Testis (tissue), 2 donors: ENCODE measurements at regions not wholly inside any gene's neighbourhood (a gene's known extent, or its start where the extent isn't known, plus 50 kb on each side); places are given as distances from the start of the nearest gene placed in this dataset.

Source experiments
- DNase-seq: peaks from one replicate; pipeline ENCODE4 v3.0.0-alpha.2; 2019
- H3K27ac ChIP-seq, 2 donors: fragments of 200-600 bp; sonication (generic); one replicate each; pipeline ENCODE4 v1.5.1; 2019
- H3K27me3 ChIP-seq: fragments of 200-600 bp; sonication (generic); one replicate; pipeline ENCODE4 v1.5.1; 2019
- H3K36me3 ChIP-seq: fragments of 200-600 bp; sonication (generic); one replicate; pipeline ENCODE4 v1.5.1; 2017; ENCODE audit warnings: low read depth; ENCODE audit errors: missing control alignments
- H3K4me1 ChIP-seq: fragments of 200-600 bp; sonication (generic); one replicate; pipeline ENCODE4 v1.5.1; 2019
- H3K4me3 ChIP-seq, 2 donors: fragments of 200-600 bp; sonication (generic); one replicate each; pipeline ENCODE4 v1.5.1; 2017 to 2019
- H3K9me3 ChIP-seq: fragments of 200-600 bp; sonication (generic); one replicate; pipeline ENCODE4 v1.5.1; 2017
- POLR2A ChIP-seq: fragments of 450-650 bp; IDR thresholded peaks from one replicate; pipeline ENCODE4 v1.6.1; 2017; ENCODE audit warnings: antibody characterized with exemption, mild to moderate bottlenecking, moderate library complexity
- WGBS, 2 donors: methylation state at CpG; one replicate each; pipeline ENCODE4 v1.1.5; 2018; 5-methylcytosine and 5-hydroxymethylcytosine counted together
- intact Hi-C: fragments of 100-400 bp; cut with DNase I; formaldehyde crosslinking; loops from one replicate; pipeline ENCODE4 v1.15.1; 2023; ENCODE audit warnings: low total_unique reads
- TF ChIP-seq, protein P1 (sequence below), 3 experiments: fragments of 450-650 bp in 2 of 3; fragments of 200-600 bp in 1 of 3; sonication (generic) in 1 of 3; IDR thresholded peaks; one replicate each; pipeline ENCODE4 v1.5.1; 2016 to 2019; ENCODE audit warnings: antibody characterized with exemption in 3 of 3, mild to moderate bottlenecking in 2 of 3, moderate library complexity in 1 of 3

DNA sequence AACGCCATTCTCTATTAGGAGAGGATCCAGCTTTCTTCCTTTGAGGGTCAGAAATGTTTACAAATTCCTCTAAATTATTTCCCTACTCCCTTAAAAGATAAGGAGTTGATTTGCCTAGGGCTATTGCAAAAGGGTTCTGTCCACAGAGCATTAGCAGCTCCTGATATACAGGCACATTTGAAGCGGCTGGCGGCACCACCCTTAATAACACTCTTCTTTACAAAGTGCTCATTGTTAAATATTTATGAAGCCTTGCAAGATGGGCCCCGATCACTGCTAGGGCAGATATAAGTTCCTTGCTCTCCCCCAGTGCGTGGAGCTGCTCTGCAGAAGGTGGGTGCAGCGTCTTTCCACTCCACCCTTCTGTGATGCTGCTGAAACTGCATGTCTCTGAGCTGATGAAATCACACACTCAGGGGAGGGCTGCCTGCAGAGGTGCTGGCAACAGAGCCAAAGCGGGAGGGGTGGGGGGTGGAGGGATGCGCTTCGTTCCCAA is 116.7 kb upstream of the NTM start:
- intact Hi-C loops: no loop called here
- 20 to 24% methylated on average over 9 of the region's 9 CpGs for WGBS, 2 donors
- no peaks in the 10 kb centered on the region for H3K36me3 ChIP-seq
- H3K4me1 ChIP-seq: no peaks in the 10 kb centered on the region
- no peak overlapping the region for H3K27ac ChIP-seq
- TF ChIP-seq, protein P1, sequence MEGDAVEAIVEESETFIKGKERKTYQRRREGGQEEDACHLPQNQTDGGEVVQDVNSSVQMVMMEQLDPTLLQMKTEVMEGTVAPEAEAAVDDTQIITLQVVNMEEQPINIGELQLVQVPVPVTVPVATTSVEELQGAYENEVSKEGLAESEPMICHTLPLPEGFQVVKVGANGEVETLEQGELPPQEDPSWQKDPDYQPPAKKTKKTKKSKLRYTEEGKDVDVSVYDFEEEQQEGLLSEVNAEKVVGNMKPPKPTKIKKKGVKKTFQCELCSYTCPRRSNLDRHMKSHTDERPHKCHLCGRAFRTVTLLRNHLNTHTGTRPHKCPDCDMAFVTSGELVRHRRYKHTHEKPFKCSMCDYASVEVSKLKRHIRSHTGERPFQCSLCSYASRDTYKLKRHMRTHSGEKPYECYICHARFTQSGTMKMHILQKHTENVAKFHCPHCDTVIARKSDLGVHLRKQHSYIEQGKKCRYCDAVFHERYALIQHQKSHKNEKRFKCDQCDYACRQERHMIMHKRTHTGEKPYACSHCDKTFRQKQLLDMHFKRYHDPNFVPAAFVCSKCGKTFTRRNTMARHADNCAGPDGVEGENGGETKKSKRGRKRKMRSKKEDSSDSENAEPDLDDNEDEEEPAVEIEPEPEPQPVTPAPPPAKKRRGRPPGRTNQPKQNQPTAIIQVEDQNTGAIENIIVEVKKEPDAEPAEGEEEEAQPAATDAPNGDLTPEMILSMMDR (IDR thresholded peaks at IDR 0.05): no peak
- TF ChIP-seq POLR2A: no peak
- H3K27me3 ChIP-seq: no peaks in the 10 kb centered on the region
- no peak for DNase-seq
- no peak overlapping the region for H3K4me3 ChIP-seq
- H3K9me3 ChIP-seq: no peaks in the 10 kb centered on the region

DNA sequence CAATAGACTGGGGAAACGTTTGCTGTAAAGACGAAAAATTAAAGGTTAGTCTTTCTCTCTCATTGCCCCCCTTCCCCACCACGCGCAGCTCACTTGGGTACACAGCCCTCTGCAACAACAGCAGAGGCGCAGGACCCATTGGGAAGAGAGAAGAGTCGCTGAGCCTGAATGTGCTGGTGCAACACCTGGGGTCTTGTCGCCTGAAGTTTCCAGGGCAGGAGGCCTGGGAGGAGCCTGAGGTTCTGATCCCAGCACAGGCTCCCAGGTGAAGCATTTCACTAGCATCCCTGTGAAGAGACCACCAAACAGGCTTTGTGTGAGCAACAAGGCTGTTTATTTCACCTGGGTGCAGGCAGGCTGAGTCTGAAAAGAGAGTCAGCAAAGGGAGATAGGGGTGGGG is 116.2 kb upstream of the NTM start:
- 55 to 64% methylated on average over 7 of the region's 7 CpGs for WGBS, 2 donors
- Histone ChIP-seq H3K4me1 (no peaks in the 10 kb centered on the region), H3K4me3 (no peak overlapping the region), H3K36me3 (no peaks in the 10 kb centered on the region), H3K9me3 (no peaks in the 10 kb centered on the region), H3K27me3 (no peaks in the 10 kb centered on the region), H3K27ac (no peak overlapping the region)
- no peak for TF ChIP-seq POLR2A
- TF ChIP-seq, protein P1 (IDR thresholded peaks at IDR 0.05): no peak
- intact Hi-C loops: no loop called here
- no peak for DNase-seq

DNA sequence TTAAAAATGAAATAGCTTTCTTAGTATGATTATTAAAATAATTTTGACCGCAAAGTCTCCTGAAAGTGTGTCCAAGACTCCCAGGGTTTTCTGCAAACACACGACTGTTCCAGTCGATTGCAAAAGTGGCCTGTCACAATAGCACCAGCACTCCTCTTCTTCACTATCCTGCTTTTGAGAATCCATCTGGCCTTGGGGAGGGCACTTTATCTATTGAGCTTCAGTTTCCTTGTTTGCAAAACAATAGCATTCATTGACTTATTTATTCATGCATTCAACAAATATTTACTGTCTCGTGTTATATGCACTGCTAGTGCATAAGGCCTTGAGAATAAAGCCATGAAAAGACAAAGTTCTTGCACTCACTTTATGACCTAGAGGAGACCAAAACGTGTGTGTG is 96.2 kb upstream of the NTM start:
- Histone ChIP-seq H3K36me3 (no peaks in the 10 kb centered on the region), H3K27ac (no peak overlapping the region), H3K4me1 (no peaks in the 10 kb centered on the region), H3K4me3 (no peak overlapping the region), H3K27me3 (no peaks in the 10 kb centered on the region), H3K9me3 (no peaks in the 10 kb centered on the region)
- DNase-seq: no peak
- TF ChIP-seq POLR2A: no peak
- TF ChIP-seq, protein P1 (IDR thresholded peaks at IDR 0.05): no peak
- WGBS, 2 donors: 67 to 68% methylated on average over 5 of the region's 5 CpGs
- intact Hi-C loops: no loop called here

DNA sequence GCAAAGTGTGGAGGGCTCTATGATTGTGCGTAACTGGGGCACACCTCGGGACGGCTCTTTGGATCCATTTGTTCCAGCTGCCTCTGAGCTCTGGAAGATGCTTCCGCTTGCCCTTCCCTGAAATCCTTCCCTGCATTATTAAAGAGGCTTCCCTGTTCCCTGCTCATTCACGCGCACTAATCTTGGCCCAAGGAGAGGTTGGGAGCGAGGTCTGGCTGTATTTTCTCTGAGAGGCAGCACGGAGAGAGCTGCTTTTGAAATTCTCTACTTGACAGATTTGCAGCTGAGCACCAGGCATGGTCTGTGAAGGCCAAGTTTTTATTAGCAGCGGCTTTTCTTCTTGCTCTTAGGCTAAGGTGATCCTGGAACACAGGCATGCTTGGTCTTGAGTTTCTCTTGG is 94.8 kb upstream of the NTM start:
- DNase-seq: peak; percentile 16
- WGBS, 2 donors: 38 to 51% methylated on average over 9 of the region's 9 CpGs

DNA sequence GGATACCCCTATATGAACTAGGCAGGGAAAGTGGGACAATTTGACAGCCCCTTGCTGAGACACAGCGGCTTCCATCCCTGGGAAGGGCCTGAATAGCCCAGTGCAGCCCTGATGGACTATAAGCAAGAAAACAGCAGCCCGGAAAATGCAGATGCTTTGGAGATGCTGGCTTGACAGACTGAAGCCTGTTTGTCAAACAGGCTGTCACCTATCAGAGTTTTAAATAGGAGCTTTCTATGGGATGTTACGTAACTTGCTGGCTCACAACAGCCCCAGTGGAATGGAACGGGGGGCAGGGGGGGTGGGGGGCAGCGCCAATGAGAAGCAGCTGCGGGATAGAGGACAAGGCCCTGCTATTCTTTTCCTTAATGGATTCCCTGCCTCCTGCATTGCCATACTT is 91.9 kb upstream of the NTM start:
- no peaks in the 10 kb centered on the region for H3K4me1 ChIP-seq
- intact Hi-C loops: no loop called here
- no peaks in the 10 kb centered on the region for H3K27me3 ChIP-seq
- no peak overlapping the region for H3K27ac ChIP-seq
- H3K36me3 ChIP-seq: no peaks in the 10 kb centered on the region
- no peak for DNase-seq
- H3K4me3 ChIP-seq: no peak overlapping the region
- no peak for TF ChIP-seq POLR2A
- TF ChIP-seq, protein P1 (IDR thresholded peaks at IDR 0.05): no peak
- no peaks in the 10 kb centered on the region for H3K9me3 ChIP-seq
- WGBS, 2 donors: 83 to 91% methylated on average over 6 of the region's 6 CpGs

More for the DNA sequence above, 94.8 kb upstream of the NTM start:
- H3K27ac ChIP-seq: no peak overlapping the region
- no peaks in the 10 kb centered on the region for H3K36me3 ChIP-seq
- no peak for TF ChIP-seq POLR2A
- TF ChIP-seq, protein P1 (IDR thresholded peaks at IDR 0.05): no peak
- H3K4me1 ChIP-seq: no peaks in the 10 kb centered on the region
- intact Hi-C loops: no loop called here
- H3K9me3 ChIP-seq: no peaks in the 10 kb centered on the region
- H3K27me3 ChIP-seq: no peaks in the 10 kb centered on the region
- H3K4me3 ChIP-seq: no peak overlapping the region
